Activated naive CD8-positive, alpha-beta T cell treated with anti-CD3 and anti-CD28 coated beads for 36 hours (primary cell): ENCODE measurements at regions not wholly inside any gene's neighbourhood (a gene's known extent, or its start where the extent isn't known, plus 50 kb on each side); places are given as distances from the start of the nearest gene placed in this dataset.

ENCODE experiments used
- DNase-seq: peaks from one replicate; pipeline ENCODE4 v3.0.0; 2021
- H3K27ac Mint-ChIP-seq: one replicate; pipeline ENCODE4 v1.8.0; 2022; ENCODE audit warnings: mild to moderate bottlenecking, moderate library complexity, mixed read lengths
- H3K27me3 Mint-ChIP-seq: one replicate; pipeline ENCODE4 v1.8.0; 2022; ENCODE audit warnings: mild to moderate bottlenecking, mixed read lengths
- H3K36me3 Mint-ChIP-seq: one replicate; pipeline ENCODE4 v1.8.0; 2021; ENCODE audit warnings: mild to moderate bottlenecking, mixed read lengths
- H3K4me1 Mint-ChIP-seq: one replicate; pipeline ENCODE4 v1.8.0; 2021; ENCODE audit warnings: mixed read lengths
- H3K4me3 Mint-ChIP-seq: one replicate; pipeline ENCODE4 v1.8.0; 2022; ENCODE audit warnings: mild to moderate bottlenecking, moderate library complexity, mixed read lengths
- H3K9me3 Mint-ChIP-seq: one replicate; pipeline ENCODE4 v1.8.0; 2022; ENCODE audit warnings: mixed read lengths

DNA sequence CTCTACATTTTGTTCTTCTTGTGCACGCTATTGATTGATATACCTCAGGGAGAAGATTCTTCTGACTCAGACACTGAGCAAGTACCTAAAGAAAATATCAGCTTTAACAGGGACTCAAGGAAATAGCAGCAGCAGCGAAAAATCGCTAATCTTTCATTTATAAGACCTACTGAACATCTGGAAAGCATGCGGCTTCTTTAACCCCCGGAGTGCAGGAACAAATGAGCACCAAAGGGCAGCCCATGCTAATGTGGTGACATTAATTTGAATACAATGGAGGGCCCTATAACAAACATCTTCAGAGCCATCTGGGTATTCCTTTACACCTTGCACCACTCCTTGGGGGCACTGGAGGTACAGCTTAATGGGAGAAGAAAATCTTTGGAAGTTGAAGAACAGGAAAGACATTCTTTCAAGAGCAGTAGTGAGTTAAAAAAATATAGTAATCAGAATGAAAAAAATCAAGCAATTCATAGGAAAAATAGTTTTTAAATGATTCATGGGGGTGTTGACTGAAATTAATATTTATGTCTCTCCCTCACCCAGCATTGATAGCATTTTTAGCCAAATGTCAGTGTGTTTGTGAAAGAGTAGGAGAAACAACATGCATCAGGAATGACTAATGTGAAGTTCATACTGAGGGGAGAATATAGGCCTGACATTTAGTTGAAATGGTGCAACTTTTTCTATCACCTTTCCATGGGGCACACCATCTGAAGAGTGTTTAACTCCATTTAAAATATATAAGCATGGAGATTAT, 281.7 kb downstream of the HRH4 start:
- no peaks in the 10 kb centered on the region for H3K9me3 Mint-ChIP-seq
- DNase-seq: no peak
- H3K4me3 Mint-ChIP-seq: no peak overlapping the region
- H3K36me3 Mint-ChIP-seq: no peaks in the 10 kb centered on the region
- H3K27ac Mint-ChIP-seq: no peak overlapping the region
- no peaks in the 10 kb centered on the region for H3K4me1 Mint-ChIP-seq
- H3K27me3 Mint-ChIP-seq: no peaks in the 10 kb centered on the region

DNA sequence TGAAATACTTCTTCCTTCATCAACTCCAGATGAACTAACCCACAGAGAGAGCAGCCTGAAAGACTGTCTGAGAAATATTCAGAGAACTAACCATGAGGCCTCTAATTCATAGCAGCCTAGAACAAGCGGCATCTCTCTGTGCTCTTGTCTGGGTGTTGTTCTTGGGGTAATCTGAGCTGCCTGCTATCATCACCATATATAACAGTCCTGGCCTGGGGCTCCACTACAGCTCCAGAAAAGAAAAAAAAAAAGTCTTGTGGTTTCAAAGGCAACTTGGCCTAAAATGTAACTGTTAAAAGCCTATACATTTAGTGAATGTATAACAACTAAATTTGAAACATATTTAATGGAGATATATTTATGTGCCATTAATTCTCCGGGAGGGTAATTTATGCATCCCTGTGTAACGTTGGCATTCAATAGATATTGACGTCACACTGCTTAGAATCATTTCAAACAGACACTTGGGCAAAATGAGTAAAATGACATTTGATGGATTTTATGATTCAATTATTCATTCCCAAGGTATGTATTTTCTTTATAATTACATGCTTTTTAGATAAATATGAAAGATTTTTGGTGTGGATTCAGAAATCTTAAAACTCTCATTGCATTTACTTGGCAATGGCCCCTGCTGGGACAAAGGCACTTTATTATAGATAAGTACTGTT, 294.3 kb downstream of the HRH4 start:
- Mint-ChIP-seq H3K27me3 (peaks cover 7% of the 10 kb centered on the region), H3K36me3 (no peaks in the 10 kb centered on the region), H3K4me3 (no peak overlapping the region), H3K9me3 (no peaks in the 10 kb centered on the region), H3K4me1 (no peaks in the 10 kb centered on the region), H3K27ac (no peak overlapping the region)
- no peak for DNase-seq

DNA sequence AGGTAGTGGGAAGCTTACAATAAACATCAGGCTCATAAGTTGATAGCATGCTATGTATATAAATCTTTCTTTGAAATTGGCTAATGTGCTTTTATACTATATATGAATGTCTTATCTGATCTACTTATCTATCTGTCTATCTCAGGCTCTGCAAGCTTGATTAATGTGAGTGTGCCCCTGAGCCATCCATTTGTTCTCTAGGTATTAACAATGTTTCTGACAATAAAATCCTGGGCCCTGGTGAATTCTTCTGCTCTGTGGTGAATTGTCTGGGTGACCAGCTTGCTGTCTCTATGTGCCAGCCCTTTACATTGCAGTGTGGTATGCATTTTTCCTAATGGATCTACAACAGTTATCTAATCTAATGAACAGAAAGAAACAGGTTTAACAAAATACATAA, 295.9 kb downstream of the HRH4 start:
- Mint-ChIP-seq H3K36me3 (peaks cover 2% of the 10 kb centered on the region), H3K4me3 (no peak overlapping the region), H3K9me3 (peaks cover 4% of the 10 kb centered on the region), H3K4me1 (no peaks in the 10 kb centered on the region), H3K27me3 (peaks cover 3% of the 10 kb centered on the region), H3K27ac (no peak overlapping the region)
- DNase-seq: no peak

DNA sequence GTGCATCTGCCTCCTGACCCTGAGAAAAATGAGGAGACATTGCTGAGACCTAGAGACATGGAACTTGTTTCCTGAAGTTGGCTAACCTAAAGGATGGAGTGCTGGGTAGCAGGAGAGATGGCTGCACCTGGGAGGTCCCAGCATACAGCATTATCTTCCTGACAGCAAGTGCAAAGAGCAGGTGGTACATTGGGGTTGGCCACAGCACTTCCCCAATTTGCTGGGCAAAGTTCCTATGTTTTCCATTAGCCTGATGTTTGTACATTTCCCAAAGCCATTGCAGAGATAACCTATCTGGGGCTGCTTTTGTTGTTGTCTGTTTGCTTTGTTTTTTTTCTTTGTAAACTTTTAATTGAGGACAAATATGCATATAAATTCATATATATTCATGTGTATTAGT, 296.7 kb downstream of the HRH4 start:
- no peak for DNase-seq
- H3K9me3 Mint-ChIP-seq: peaks cover 10% of the 10 kb centered on the region
- H3K27ac Mint-ChIP-seq: no peak overlapping the region
- no peaks in the 10 kb centered on the region for H3K4me1 Mint-ChIP-seq
- no peak overlapping the region for H3K4me3 Mint-ChIP-seq
- H3K27me3 Mint-ChIP-seq: peaks cover 3% of the 10 kb centered on the region
- H3K36me3 Mint-ChIP-seq: peaks cover 2% of the 10 kb centered on the region

DNA sequence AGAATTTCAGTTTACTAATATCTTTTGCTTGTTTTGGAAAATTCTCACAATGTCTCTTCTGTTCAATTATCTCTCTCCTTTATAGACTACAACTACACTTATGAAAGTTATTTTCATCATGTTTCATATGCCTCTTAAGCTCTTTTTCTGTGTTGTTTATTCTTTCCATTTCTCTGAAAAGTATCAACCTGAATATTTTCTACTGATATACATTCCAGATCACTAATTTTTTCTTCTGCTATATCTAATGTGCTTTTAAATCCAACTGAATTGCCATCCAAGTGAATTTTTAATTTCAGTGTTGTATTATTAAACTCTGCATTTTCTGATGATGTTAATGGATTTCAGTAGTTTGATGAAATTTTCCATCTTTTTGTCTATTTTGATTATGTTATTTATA, 301.3 kb downstream of the HRH4 start:
- H3K4me1 Mint-ChIP-seq: no peaks in the 10 kb centered on the region
- no peak overlapping the region for H3K27ac Mint-ChIP-seq
- no peak for DNase-seq
- H3K9me3 Mint-ChIP-seq: peaks cover 13% of the 10 kb centered on the region
- H3K27me3 Mint-ChIP-seq: peaks cover 2% of the 10 kb centered on the region
- no peak overlapping the region for H3K4me3 Mint-ChIP-seq
- peaks cover 2% of the 10 kb centered on the region for H3K36me3 Mint-ChIP-seq

DNA sequence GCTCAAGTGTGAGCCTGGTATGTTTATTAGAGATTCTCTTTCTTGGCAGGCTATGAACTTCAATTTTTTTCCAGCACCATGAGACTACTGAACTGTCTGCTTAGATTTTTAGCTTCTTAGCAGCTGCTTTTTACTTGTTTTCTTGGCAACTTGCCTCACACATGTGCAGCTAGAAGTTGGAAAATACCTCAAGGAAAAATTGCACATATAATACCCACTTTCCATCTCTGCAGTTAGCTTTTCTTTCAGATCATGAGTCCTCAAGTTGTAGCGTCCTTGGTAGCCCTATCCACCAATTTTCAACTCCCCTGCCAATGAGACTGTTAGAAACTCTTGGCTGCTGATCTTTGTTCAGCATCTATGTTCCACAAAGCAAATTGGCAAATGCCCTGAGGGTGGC, 302.1 kb downstream of the HRH4 start:
- peaks cover 2% of the 10 kb centered on the region for H3K36me3 Mint-ChIP-seq
- no peak overlapping the region for H3K27ac Mint-ChIP-seq
- DNase-seq: no peak
- H3K9me3 Mint-ChIP-seq: peaks cover 13% of the 10 kb centered on the region
- no peaks in the 10 kb centered on the region for H3K4me1 Mint-ChIP-seq
- no peak overlapping the region for H3K4me3 Mint-ChIP-seq
- H3K27me3 Mint-ChIP-seq: peaks cover 4% of the 10 kb centered on the region

DNA sequence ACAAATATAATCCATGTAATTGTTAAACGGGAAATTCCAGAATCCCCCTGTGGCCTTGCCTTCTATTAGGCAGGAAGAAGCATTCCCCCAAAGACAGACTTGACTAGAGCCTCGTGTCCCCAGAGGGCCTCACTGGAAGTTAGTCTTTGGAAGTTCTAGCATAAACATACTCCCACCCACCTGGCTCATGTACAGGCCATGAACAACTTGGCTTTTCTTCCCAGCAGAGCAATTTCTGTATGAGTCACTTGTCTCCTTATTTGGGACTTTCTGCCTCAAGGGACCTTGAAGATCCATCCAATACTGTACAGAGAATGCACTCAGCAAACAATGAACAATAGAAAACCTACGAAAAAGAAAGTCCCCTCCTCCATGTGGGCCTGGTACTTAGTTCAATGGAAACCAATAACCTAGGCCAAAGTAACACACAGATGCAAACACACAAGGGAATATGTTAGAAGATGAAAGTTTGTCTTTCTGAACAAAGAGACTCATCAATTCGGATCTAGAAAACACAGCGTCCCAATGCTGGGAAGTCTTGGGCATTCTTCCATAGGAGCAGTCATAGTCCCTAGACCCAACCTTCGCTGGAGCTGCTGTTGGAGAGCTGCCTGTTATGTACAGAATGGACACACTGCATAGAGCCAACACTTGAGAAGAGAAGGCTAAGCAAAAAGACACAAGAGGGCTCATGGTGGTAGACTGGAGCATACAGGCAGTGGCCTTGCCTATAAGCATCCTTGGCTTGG, 303.5 kb downstream of the HRH4 start:
- no peaks in the 10 kb centered on the region for H3K4me1 Mint-ChIP-seq
- peaks cover 13% of the 10 kb centered on the region for H3K9me3 Mint-ChIP-seq
- H3K36me3 Mint-ChIP-seq: peaks cover 2% of the 10 kb centered on the region
- DNase-seq: no peak
- H3K4me3 Mint-ChIP-seq: no peak overlapping the region
- H3K27ac Mint-ChIP-seq: no peak overlapping the region
- peaks cover 5% of the 10 kb centered on the region for H3K27me3 Mint-ChIP-seq

DNA sequence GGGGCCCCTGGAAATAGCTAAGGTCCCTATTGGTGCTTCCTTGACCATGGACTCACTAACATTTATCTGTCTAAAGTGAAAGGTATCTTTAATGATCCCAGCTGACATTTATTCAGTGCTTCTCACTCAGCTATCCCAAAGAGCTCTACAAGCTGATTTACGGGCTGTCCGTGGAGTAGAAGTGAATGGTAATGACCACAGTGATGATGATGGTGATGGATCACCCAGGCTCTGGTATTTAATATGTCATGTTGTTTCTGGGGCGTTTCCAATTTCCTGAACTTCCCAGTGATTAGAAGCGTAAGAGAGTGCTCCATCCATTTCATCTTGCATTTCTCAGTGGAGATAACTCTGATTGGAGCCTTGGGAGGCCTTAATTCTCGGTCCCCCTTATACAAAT, 304.3 kb downstream of the HRH4 start:
- H3K27me3 Mint-ChIP-seq: peaks cover 9% of the 10 kb centered on the region
- no peak overlapping the region for H3K27ac Mint-ChIP-seq
- H3K4me3 Mint-ChIP-seq: no peak overlapping the region
- H3K36me3 Mint-ChIP-seq: peaks cover 2% of the 10 kb centered on the region
- peaks cover 13% of the 10 kb centered on the region for H3K9me3 Mint-ChIP-seq
- no peaks in the 10 kb centered on the region for H3K4me1 Mint-ChIP-seq
- no peak for DNase-seq

DNA sequence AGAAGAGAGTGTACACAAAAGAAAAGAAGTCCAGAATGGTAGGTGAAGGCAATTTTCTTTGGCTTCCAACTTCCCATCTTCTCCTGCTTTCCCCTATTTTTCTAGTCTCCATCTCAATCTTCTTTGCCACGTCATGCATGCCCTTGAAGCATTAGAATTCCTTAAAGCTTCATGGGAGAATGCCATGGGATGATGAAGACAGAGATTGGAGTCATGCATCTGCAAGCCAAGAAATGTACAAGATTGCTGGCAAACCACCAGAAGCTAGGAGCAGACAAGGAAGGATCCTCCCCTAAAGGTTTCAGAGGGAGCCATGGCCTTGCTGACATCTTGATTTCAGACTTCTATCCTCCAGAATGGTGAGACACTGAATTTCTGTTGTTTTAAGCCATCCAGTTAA, 305.9 kb downstream of the HRH4 start:
- Mint-ChIP-seq H3K27ac (no peak overlapping the region), H3K9me3 (peaks cover 9% of the 10 kb centered on the region), H3K4me3 (no peak overlapping the region), H3K27me3 (peaks cover 15% of the 10 kb centered on the region), H3K4me1 (no peaks in the 10 kb centered on the region), H3K36me3 (no peaks in the 10 kb centered on the region)
- DNase-seq: no peak

DNA sequence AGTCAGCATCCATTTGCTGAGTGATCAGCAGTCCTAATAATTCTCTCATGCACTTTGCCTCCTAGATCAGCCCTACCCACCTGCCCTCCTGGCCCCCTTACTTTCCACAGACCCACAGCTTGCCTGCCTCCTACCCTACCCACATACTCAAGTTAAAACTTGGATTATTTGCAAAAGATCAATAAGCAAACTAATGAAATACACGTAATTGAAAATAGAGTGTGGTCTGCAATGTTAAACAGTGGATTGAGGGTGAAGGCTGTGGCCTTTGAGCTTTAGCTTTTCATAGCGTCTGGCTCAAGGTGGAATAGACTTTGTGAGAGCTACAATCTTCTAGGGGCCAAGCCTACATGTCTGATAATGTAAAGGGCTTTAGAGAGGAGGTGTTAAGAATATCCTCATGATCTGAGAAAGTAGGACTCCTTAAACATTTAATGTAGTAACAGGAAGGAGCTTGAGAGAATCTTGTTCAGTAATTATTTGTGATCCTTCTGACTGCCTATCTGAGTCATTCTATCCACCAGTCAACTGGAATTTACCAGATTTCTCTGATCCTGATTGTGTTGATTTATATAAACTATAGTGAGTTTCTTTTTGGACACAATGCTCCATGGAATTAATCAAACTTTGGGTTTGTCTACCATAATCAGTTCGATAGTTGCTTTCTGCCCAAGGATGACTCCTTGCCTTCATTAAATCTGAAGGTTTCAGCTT, 310.0 kb downstream of the HRH4 start:
- peaks cover 15% of the 10 kb centered on the region for H3K27me3 Mint-ChIP-seq
- H3K9me3 Mint-ChIP-seq: no peaks in the 10 kb centered on the region
- no peaks in the 10 kb centered on the region for H3K36me3 Mint-ChIP-seq
- no peaks in the 10 kb centered on the region for H3K4me1 Mint-ChIP-seq
- DNase-seq: no peak
- no peak overlapping the region for H3K27ac Mint-ChIP-seq
- no peak overlapping the region for H3K4me3 Mint-ChIP-seq

DNA sequence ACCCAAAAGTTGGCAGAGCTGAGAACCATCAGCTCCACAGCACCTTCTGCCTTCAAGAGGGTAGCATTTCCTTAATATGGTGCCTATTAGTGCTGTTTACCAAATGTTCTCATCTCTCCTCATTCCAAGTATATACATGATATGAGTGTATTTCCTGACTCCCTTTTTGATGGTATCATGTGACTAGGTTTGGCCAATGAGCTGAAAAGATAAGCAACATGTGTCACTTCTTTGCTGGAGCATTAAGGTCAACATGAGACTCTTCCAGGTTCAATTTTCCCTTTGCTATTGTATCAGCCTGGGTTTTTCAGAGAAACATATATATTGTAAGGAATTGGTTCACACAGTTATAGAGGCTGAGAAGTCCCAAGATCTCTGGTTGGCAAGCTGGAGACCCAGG, 310.9 kb downstream of the HRH4 start:
- no peaks in the 10 kb centered on the region for H3K9me3 Mint-ChIP-seq
- H3K27me3 Mint-ChIP-seq: peaks cover 15% of the 10 kb centered on the region
- H3K27ac Mint-ChIP-seq: no peak overlapping the region
- H3K4me1 Mint-ChIP-seq: no peaks in the 10 kb centered on the region
- DNase-seq: no peak
- H3K4me3 Mint-ChIP-seq: no peak overlapping the region
- H3K36me3 Mint-ChIP-seq: no peaks in the 10 kb centered on the region

DNA sequence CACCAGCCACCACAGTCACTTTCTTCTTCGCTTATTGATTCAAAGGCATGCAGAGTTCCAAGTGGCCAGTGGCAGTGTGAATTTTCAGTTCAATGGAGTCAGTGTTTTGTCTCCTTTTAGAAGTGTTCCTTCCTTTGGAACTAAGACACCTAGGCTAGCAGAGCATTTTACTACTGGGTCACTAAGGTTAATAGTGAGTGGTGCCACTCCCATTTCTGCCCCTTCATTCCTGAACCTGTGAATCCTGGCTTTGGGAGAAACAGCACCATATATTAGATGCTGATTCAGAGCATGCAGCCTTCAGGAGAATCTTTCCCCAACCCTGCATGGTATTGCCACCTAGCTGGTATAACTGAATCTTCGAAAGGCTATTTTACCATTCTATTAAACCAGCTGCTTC, 312.7 kb downstream of the HRH4 start:
- Mint-ChIP-seq H3K4me1 (no peaks in the 10 kb centered on the region), H3K27me3 (peaks cover 11% of the 10 kb centered on the region), H3K4me3 (no peak overlapping the region), H3K9me3 (no peaks in the 10 kb centered on the region), H3K27ac (no peak overlapping the region), H3K36me3 (no peaks in the 10 kb centered on the region)
- no peak for DNase-seq

DNA sequence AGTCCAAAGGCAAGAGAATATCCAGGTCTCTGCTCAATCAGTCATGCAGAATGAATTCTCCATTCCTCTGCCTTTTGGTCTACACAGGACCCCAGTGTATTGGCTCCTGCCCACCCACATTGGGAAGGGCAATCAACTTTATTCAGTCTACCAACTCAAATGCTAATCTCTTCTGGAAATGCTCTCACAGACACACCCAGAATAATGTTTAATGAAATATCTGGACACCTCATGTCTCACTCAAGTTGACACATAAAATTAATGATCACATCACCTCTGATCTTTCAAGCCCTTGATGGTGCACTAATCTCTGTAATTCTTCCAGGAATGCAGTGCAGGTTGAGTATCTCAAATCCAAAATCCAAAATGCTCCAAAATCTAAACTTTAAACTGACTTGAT, 315.6 kb downstream of the HRH4 start:
- no peak for DNase-seq
- Mint-ChIP-seq H3K27ac (no peak overlapping the region), H3K36me3 (no peaks in the 10 kb centered on the region), H3K9me3 (no peaks in the 10 kb centered on the region), H3K4me3 (no peak overlapping the region), H3K27me3 (no peaks in the 10 kb centered on the region), H3K4me1 (no peaks in the 10 kb centered on the region)

DNA sequence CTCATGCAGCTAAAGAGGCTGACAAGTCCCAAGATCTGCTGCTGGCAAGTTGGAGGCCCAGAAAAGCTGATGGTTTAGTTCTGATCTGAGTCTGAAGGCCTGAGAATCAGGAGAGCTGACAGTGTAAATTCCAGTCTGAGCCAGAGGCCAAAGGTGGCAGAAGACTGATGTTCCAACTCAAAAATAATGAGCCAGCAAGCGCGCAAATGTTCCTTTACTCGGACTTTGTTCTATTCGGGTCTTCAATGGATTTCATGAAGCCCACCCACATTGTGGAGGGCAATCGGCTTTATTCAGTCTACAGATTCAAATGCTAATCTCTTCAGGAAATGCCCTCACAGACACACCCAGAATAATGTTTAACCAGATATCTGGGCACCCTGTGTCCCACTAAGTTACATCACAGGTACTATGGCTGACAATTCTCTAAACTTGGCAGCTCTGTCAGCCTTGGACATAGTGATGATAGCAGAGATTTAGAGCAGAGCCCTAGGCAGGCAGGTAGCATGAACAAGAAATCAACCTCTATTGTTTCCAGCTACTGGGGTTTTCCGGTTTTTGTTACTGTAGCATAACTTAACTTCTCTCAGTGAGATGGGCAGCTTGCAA, 318.5 kb downstream of the HRH4 start:
- H3K36me3 Mint-ChIP-seq: no peaks in the 10 kb centered on the region
- H3K27me3 Mint-ChIP-seq: no peaks in the 10 kb centered on the region
- H3K27ac Mint-ChIP-seq: no peak overlapping the region
- no peaks in the 10 kb centered on the region for H3K4me1 Mint-ChIP-seq
- no peak overlapping the region for H3K4me3 Mint-ChIP-seq
- no peaks in the 10 kb centered on the region for H3K9me3 Mint-ChIP-seq
- no peak for DNase-seq

DNA sequence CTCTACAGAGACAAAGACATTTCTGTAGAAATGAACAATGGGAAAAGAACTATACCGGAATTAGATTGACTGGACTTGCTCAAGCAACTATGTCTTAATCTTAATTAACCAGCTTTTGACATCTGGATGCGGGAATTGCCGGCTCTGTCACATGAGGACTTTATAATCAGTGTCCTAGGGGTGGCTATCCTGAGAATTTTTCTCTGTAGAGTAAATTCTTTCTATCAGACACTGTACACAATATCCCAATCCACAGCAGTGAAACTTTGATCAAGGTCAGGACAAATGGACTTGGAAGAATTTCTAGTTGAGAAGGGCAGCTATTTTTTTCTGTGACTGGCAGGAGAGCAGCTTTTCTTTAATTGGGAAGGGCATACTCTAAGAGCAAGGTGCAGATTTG, 322.1 kb downstream of the HRH4 start:
- H3K27ac Mint-ChIP-seq: no peak overlapping the region
- H3K4me3 Mint-ChIP-seq: no peak overlapping the region
- DNase-seq: no peak
- H3K9me3 Mint-ChIP-seq: peaks cover under 1% of the 10 kb centered on the region
- no peaks in the 10 kb centered on the region for H3K36me3 Mint-ChIP-seq
- H3K27me3 Mint-ChIP-seq: no peaks in the 10 kb centered on the region
- no peaks in the 10 kb centered on the region for H3K4me1 Mint-ChIP-seq
